Naive thymus-derived CD4-positive, alpha-beta T cell (primary cell): ENCODE measurements at regions not wholly inside any gene's neighbourhood (a gene's known extent, or its start where the extent isn't known, plus 50 kb on each side); places are given as distances from the start of the nearest gene placed in this dataset.
A peak's percentile ranks its signal among the peaks of the same experiment; 100 is the strongest.

Source experiments
- ATAC-seq: fragments of 150-1000 bp; cut with Tn5 transposase; 2 replicates; pipeline ENCODE4 v1.10.0; 2021; ENCODE audit warnings: mild to moderate bottlenecking, moderate library complexity
- CTCF ChIA-PET: fragments of 350-600 bp; sonication (Branson Sonifier 250); formaldehyde crosslinking; loops from one replicate; lab custom pipeline; 2021; ENCODE audit warnings: antibody characterized with exemption; lab: Charles Lee
- POLR2A ChIA-PET: fragments of 350-600 bp; sonication (Branson Sonifier 250); formaldehyde crosslinking; loops from one replicate; lab custom pipeline; 2021; ENCODE audit warnings: antibody characterized with exemption, inconsistent platforms; lab: Charles Lee
- DNase-seq, 9 donors: peaks; one replicate each; pipeline versions ENCODE4 v3.0.0 to v3.0.0-alpha.2; 2020 to 2022; ENCODE audit warnings: mixed read lengths in 1 of 9
- H3K27ac ChIP-seq: one replicate; pipeline ENCODE4 v1.7.0; 2013; ENCODE audit warnings: mild to moderate bottlenecking, low read depth, low read length, moderate library complexity
- H3K27me3 ChIP-seq, 2 donors: one replicate each; pipeline ENCODE4 v1.7.0; 2013; ENCODE audit warnings: low read length in 2 of 2, mild to moderate bottlenecking in 2 of 2, moderate library complexity in 2 of 2; ENCODE audit not compliant: control insufficient read depth in 2 of 2, insufficient read depth in 2 of 2
- H3K36me3 ChIP-seq, 3 experiments: 1 replicate in 2 of 3; 2 replicates in 1 of 3; pipeline ENCODE4 v1.7.0; 2013; ENCODE audit warnings: low read length in 3 of 3, mild to moderate bottlenecking in 3 of 3, moderate library complexity in 1 of 3; ENCODE audit not compliant: insufficient read depth in 3 of 3, control insufficient read depth in 2 of 3
- H3K4me1 ChIP-seq, 2 donors: one replicate each; pipeline ENCODE4 v1.7.0; 2013; ENCODE audit warnings: low read length in 2 of 2, mild to moderate bottlenecking in 2 of 2, moderate library complexity in 1 of 2; ENCODE audit not compliant: control insufficient read depth in 2 of 2, insufficient read depth in 2 of 2
- H3K4me3 ChIP-seq: 2 replicates; pipeline ENCODE4 v1.7.0; 2013; ENCODE audit warnings: mild to moderate bottlenecking, low read length
- H3K9me3 ChIP-seq, 3 experiments: 1 replicate in 2 of 3; 2 replicates in 1 of 3; pipeline ENCODE4 v1.7.0; 2013; ENCODE audit warnings: low read length in 3 of 3; ENCODE audit not compliant: control insufficient read depth in 2 of 3
- H3K27ac Mint-ChIP-seq, 9 donors: one replicate each; pipeline ENCODE4 v1.8.0; 2020 to 2022; ENCODE audit warnings: mixed read lengths in 9 of 9, mild to moderate bottlenecking in 8 of 9, moderate library complexity in 5 of 9, inconsistent platforms in 2 of 9
- H3K27me3 Mint-ChIP-seq, 5 donors: one replicate each; pipeline ENCODE4 v1.8.0; 2021 to 2022; ENCODE audit warnings: mixed read lengths in 5 of 5, mild to moderate bottlenecking in 1 of 5
- H3K36me3 Mint-ChIP-seq, 5 donors: one replicate each; pipeline ENCODE4 v1.8.0; 2020 to 2022; ENCODE audit warnings: mixed read lengths in 5 of 5, mild to moderate bottlenecking in 3 of 5, inconsistent platforms in 1 of 5
- H3K4me1 Mint-ChIP-seq, 7 donors: one replicate each; pipeline ENCODE4 v1.8.0; 2020 to 2022; ENCODE audit warnings: mixed read lengths in 7 of 7, mild to moderate bottlenecking in 3 of 7, inconsistent platforms in 1 of 7
- H3K4me3 Mint-ChIP-seq, 10 donors: one replicate each; pipeline ENCODE4 v1.8.0; 2020 to 2022; ENCODE audit warnings: mild to moderate bottlenecking in 10 of 10, mixed read lengths in 10 of 10, moderate library complexity in 6 of 10, inconsistent platforms in 2 of 10
- H3K9me3 Mint-ChIP-seq, 11 donors: one replicate each; pipeline ENCODE4 v1.8.0; 2020 to 2022; ENCODE audit warnings: mixed read lengths in 11 of 11, mild to moderate bottlenecking in 4 of 11, inconsistent platforms in 1 of 11, moderate library complexity in 1 of 11
- intact Hi-C, 2 donors: fragments of 100-400 bp; cut with micrococcal nuclease; formaldehyde crosslinking; loops; one replicate each; pipeline ENCODE4 v1.15.1; 2023

GRCh38 chr6:151721671-151722070 lies 85.8 kb upstream of the ESR1 start:
- Mint-ChIP-seq H3K4me3 (no peak overlapping the region), H3K27me3 (peaks cover 0 to 7% (median 0%) of the 10 kb centered on the region in 5 donors), H3K27ac (peak overlapping the region in 1 of 9 donors; percentile 87), H3K36me3 (peaks cover 0 to 21% (median 7%) of the 10 kb centered on the region in 5 donors), H3K4me1 (peaks cover 0 to 54% (median 28%) of the 10 kb centered on the region in 7 donors), H3K9me3 (peaks cover 0 to under 1% (median 0%) of the 10 kb centered on the region in 11 donors)
- H3K4me1 ChIP-seq, result peaks cover 0 to 4% of the 10 kb centered on the region in 2 donors
- no peak for ATAC-seq
- DNase-seq, result no peak
- H3K27ac ChIP-seq, result no peak overlapping the region
- no peaks in the 10 kb centered on the region for H3K9me3 ChIP-seq
- no peak overlapping the region for H3K4me3 ChIP-seq
- intact Hi-C loops, result loop anchor here in 1 of 2 donors (2.0 kb wide), 1 partner anchor 31 kb away; no protein-coding TSS in a partner anchor
- H3K36me3 ChIP-seq, result no peaks in the 10 kb centered on the region
- CTCF ChIA-PET, result no interaction called here
- POLR2A ChIA-PET, result no interaction called here
- no peaks in the 10 kb centered on the region for H3K27me3 ChIP-seq

- intact Hi-C loops, result loop anchor here in 1 of 2 donors (2.0 kb wide), 1 partner anchor 32 kb away; no protein-coding TSS in a partner anchor
- Mint-ChIP-seq H3K4me1 (peaks cover 0 to 57% (median 29%) of the 10 kb centered on the region in 7 donors), H3K27ac (peak overlapping the region in 2 of 9 donors; percentile 36 to 87), H3K9me3 (peaks cover 0 to 2% (median 0%) of the 10 kb centered on the region in 11 donors), H3K36me3 (peaks cover 0 to 22% (median 7%) of the 10 kb centered on the region in 5 donors), H3K4me3 (no peak overlapping the region), H3K27me3 (peaks cover 0 to 7% (median 0%) of the 10 kb centered on the region in 5 donors)
- ChIA-PET POLR2A (no interaction called here), CTCF (no interaction called here)
- H3K36me3 ChIP-seq, result no peaks in the 10 kb centered on the region
- H3K27ac ChIP-seq, result no peak overlapping the region
- peaks cover 0 to 4% of the 10 kb centered on the region in 2 donors for H3K4me1 ChIP-seq
- no peaks in the 10 kb centered on the region for H3K27me3 ChIP-seq
- H3K9me3 ChIP-seq, result no peaks in the 10 kb centered on the region
- DNase-seq (no peak), ATAC-seq (no peak)
- no peak overlapping the region for H3K4me3 ChIP-seq
Observed at GRCh38 chr6:151722342-151722741, 85.1 kb upstream of the ESR1 start.

GRCh38 chr6:151723152-151723551 lies 84.3 kb upstream of the ESR1 start:
- Histone ChIP-seq H3K4me1 (peaks cover 0 to 4% of the 10 kb centered on the region in 2 donors), H3K36me3 (no peaks in the 10 kb centered on the region), H3K4me3 (no peak overlapping the region), H3K27me3 (no peaks in the 10 kb centered on the region), H3K27ac (no peak overlapping the region), H3K9me3 (no peaks in the 10 kb centered on the region)
- DNase-seq (peak in 7 of 9 donors; percentile 9 to 61 (median 37)), ATAC-seq (peak; percentile 63)
- peaks cover 0 to 7% (median 0%) of the 10 kb centered on the region in 5 donors for H3K27me3 Mint-ChIP-seq
- H3K9me3 Mint-ChIP-seq, result peaks cover 0 to 2% (median 0%) of the 10 kb centered on the region in 11 donors
- peaks cover 0 to 57% (median 29%) of the 10 kb centered on the region in 7 donors for H3K4me1 Mint-ChIP-seq
- ChIA-PET POLR2A (no interaction called here), CTCF (no interaction called here)
- peak overlapping the region in 2 of 10 donors; percentile 28 to 33 for H3K4me3 Mint-ChIP-seq
- intact Hi-C loops, result loop anchor here (1.0 to 2.0 kb wide), 2 partner anchors 32 to 34 kb away; no protein-coding TSS in a partner anchor
- H3K36me3 Mint-ChIP-seq, result peaks cover 0 to 23% (median 7%) of the 10 kb centered on the region in 5 donors
- peak overlapping the region in 7 of 9 donors; percentile 5 to 83 (median 61) for H3K27ac Mint-ChIP-seq

- Histone ChIP-seq H3K27me3 (no peaks in the 10 kb centered on the region), H3K9me3 (peaks cover 0 to 8% (median 0%) of the 10 kb centered on the region in 3 experiments), H3K4me3 (no peak overlapping the region), H3K4me1 (no peaks in the 10 kb centered on the region), H3K36me3 (no peaks in the 10 kb centered on the region), H3K27ac (no peak overlapping the region)
- H3K27me3 Mint-ChIP-seq, result peaks cover 0 to 5% (median 0%) of the 10 kb centered on the region in 5 donors
- H3K36me3 Mint-ChIP-seq, result peaks cover 0 to 31% (median 8%) of the 10 kb centered on the region in 5 donors
- no peak overlapping the region for H3K27ac Mint-ChIP-seq
- no peak overlapping the region for H3K4me3 Mint-ChIP-seq
- CTCF ChIA-PET, result interaction anchor here (1.1 kb wide), 1 partner anchor 11 kb away, joined by 4 read pairs; no protein-coding TSS in a partner anchor
- POLR2A ChIA-PET, result no interaction called here
- H3K9me3 Mint-ChIP-seq, result peaks cover 0 to 15% (median 2%) of the 10 kb centered on the region in 11 donors
- intact Hi-C loops, result no loop called here
- ATAC-seq (no peak), DNase-seq (no peak)
- H3K4me1 Mint-ChIP-seq, result peaks cover 0 to 16% (median 11%) of the 10 kb centered on the region in 7 donors
Observed at GRCh38 chr6:151729829-151730495, 77.5 kb upstream of the ESR1 start.

GRCh38 chr6:151730496-151730870 lies 77.0 kb upstream of the ESR1 start:
- peaks cover 0 to 5% (median 0%) of the 10 kb centered on the region in 5 donors for H3K27me3 Mint-ChIP-seq
- CTCF ChIA-PET, result interaction anchor here (0.6 to 1.1 kb wide), 2 partner anchors 10 to 55 kb away, joined by 3 to 4 read pairs; no protein-coding TSS in a partner anchor
- DNase-seq, result no peak

GRCh38 chr6:151731313-151731712 lies 76.2 kb upstream of the ESR1 start:
- ChIA-PET POLR2A (no interaction called here), CTCF (interaction anchor here (0.6 kb wide), 1 partner anchor 54 kb away, joined by 3 read pairs; no protein-coding TSS in a partner anchor)
- no peaks in the 10 kb centered on the region for H3K36me3 ChIP-seq
- peaks cover 0 to 5% (median 0%) of the 10 kb centered on the region in 5 donors for H3K27me3 Mint-ChIP-seq
- no peaks in the 10 kb centered on the region for H3K4me1 ChIP-seq
- no peak overlapping the region for H3K4me3 ChIP-seq
- peak overlapping the region in 1 of 9 donors; percentile 1 for H3K27ac Mint-ChIP-seq
- peaks cover 0 to 8% (median 0%) of the 10 kb centered on the region in 3 experiments for H3K9me3 ChIP-seq
- DNase-seq, result no peak
- peaks cover 0 to 15% (median 2%) of the 10 kb centered on the region in 11 donors for H3K9me3 Mint-ChIP-seq
- ATAC-seq, result no peak
- H3K36me3 Mint-ChIP-seq, result peaks cover 0 to 31% (median 14%) of the 10 kb centered on the region in 5 donors
- no peak overlapping the region for H3K4me3 Mint-ChIP-seq
- peaks cover 0 to 6% (median 4%) of the 10 kb centered on the region in 7 donors for H3K4me1 Mint-ChIP-seq
- no peak overlapping the region for H3K27ac ChIP-seq
- intact Hi-C loops, result no loop called here
- H3K27me3 ChIP-seq, result no peaks in the 10 kb centered on the region

More at GRCh38 chr6:151730496-151730870, 77.0 kb upstream of the ESR1 start:
- Histone ChIP-seq H3K27me3 (no peaks in the 10 kb centered on the region), H3K9me3 (peaks cover 0 to 8% (median 0%) of the 10 kb centered on the region in 3 experiments), H3K4me3 (no peak overlapping the region), H3K4me1 (no peaks in the 10 kb centered on the region), H3K36me3 (no peaks in the 10 kb centered on the region), H3K27ac (no peak overlapping the region)
- POLR2A ChIA-PET, result no interaction called here
- H3K9me3 Mint-ChIP-seq, result peaks cover 0 to 15% (median 2%) of the 10 kb centered on the region in 11 donors
- H3K36me3 Mint-ChIP-seq, result peaks cover 0 to 31% (median 8%) of the 10 kb centered on the region in 5 donors
- H3K4me1 Mint-ChIP-seq, result peaks cover 0 to 10% (median 9%) of the 10 kb centered on the region in 7 donors
- H3K4me3 Mint-ChIP-seq, result no peak overlapping the region
- intact Hi-C loops, result no loop called here
- ATAC-seq, result no peak
- H3K27ac Mint-ChIP-seq, result no peak overlapping the region
